Esophagus squamous epithelium (tissue), 5 donors: ENCODE measurements at regions not wholly inside any gene's neighbourhood (a gene's known extent, or its start where the extent isn't known, plus 50 kb on each side); places are given as distances from the start of the nearest gene placed in this dataset.

Experiments
- DNase-seq: peaks from one replicate; lab custom pipeline; 2025; lab: John Stamatoyannopoulos, UW
- H3K27ac ChIP-seq, 4 donors: fragments of 200-600 bp; sonication (generic); one replicate each; pipeline ENCODE4 v1.5.1; 2016 to 2019; ENCODE audit warnings: mild to moderate bottlenecking in 1 of 4
- H3K27me3 ChIP-seq, 4 donors: fragments of 200-600 bp; sonication (generic); 1 replicate in 3 of 4; 2 replicates in 1 of 4; pipeline versions ENCODE4 v1.5.1 to v1.6.0; 2017 to 2021; ENCODE audit warnings: antibody characterized with exemption in 1 of 4
- H3K36me3 ChIP-seq, 3 donors: fragments of 200-600 bp; sonication (generic); one replicate each; pipeline ENCODE4 v1.5.1; 2016 to 2019
- H3K4me1 ChIP-seq, 3 donors: fragments of 200-600 bp; sonication (generic); one replicate each; pipeline ENCODE4 v1.5.1; 2017 to 2019
- H3K4me3 ChIP-seq, 4 donors: fragments of 200-600 bp; sonication (generic); 1 replicate in 3 of 4; 2 replicates in 1 of 4; pipeline ENCODE4 v1.5.1; 2016 to 2019; ENCODE audit warnings: mild to moderate bottlenecking in 2 of 4, moderate library complexity in 1 of 4
- H3K9me3 ChIP-seq, 3 donors: fragments of 200-600 bp; sonication (generic); one replicate each; pipeline ENCODE4 v1.5.1; 2016 to 2019
- POLR2A ChIP-seq, 4 donors: fragments of 450-650 bp; IDR thresholded peaks; one replicate each; pipeline ENCODE4 v1.6.1; 2017; ENCODE audit warnings: antibody characterized with exemption in 4 of 4, mild to moderate bottlenecking in 4 of 4, moderate library complexity in 3 of 4
- WGBS, 2 donors: methylation state at CpG; one replicate each; pipeline ENCODE4 v1.1.5; 2018; 5-methylcytosine and 5-hydroxymethylcytosine counted together
- intact Hi-C: fragments of 100-400 bp; cut with DNase I; formaldehyde crosslinking; loops from one replicate; pipeline ENCODE4 v1.15.0; 2022
- TF ChIP-seq, protein P1 (sequence below), 6 experiments: fragments of 450-650 bp in 4 of 6; fragments of 200-600 bp in 2 of 6; sonication (generic) in 2 of 6; IDR thresholded peaks; one replicate each; pipeline ENCODE4 v1.5.1; 2016 to 2019; ENCODE audit warnings: antibody characterized with exemption in 6 of 6, mild to moderate bottlenecking in 4 of 6, moderate library complexity in 4 of 6
- donor health status: DM: yes; HTN: yes; CAD: no.

DNA sequence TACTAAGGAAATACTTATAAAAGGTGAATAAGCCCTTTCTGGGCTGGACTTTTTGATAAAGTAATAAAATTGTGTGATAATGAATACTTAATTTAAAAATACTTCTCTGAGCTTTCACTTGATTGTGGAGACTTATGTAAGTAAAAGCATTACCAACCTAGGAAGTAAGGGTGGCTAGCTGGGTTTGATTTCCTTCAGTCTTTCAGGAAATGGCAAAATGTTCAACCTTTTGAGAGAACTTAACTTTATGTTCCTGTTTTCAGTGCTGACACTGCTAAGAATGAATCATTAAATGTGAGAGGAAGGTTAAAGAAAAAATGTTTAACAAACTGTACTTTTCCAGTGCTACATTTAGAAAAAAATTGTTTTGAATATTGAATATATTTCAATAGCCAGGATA lies 900.3 kb downstream of the METTL15 start:
- Histone ChIP-seq H3K27me3 (no peaks in the 10 kb centered on the region), H3K4me3 (no peak overlapping the region), H3K27ac (no peak overlapping the region), H3K36me3 (no peaks in the 10 kb centered on the region), H3K9me3 (no peaks in the 10 kb centered on the region), H3K4me1 (no peaks in the 10 kb centered on the region)
- no peak for TF ChIP-seq POLR2A (IDR thresholded peaks at IDR 0.05)
- TF ChIP-seq, protein P1, sequence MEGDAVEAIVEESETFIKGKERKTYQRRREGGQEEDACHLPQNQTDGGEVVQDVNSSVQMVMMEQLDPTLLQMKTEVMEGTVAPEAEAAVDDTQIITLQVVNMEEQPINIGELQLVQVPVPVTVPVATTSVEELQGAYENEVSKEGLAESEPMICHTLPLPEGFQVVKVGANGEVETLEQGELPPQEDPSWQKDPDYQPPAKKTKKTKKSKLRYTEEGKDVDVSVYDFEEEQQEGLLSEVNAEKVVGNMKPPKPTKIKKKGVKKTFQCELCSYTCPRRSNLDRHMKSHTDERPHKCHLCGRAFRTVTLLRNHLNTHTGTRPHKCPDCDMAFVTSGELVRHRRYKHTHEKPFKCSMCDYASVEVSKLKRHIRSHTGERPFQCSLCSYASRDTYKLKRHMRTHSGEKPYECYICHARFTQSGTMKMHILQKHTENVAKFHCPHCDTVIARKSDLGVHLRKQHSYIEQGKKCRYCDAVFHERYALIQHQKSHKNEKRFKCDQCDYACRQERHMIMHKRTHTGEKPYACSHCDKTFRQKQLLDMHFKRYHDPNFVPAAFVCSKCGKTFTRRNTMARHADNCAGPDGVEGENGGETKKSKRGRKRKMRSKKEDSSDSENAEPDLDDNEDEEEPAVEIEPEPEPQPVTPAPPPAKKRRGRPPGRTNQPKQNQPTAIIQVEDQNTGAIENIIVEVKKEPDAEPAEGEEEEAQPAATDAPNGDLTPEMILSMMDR (IDR thresholded peaks at IDR 0.05): no peak
- intact Hi-C loops: no loop called here
- DNase-seq: no peak

DNA sequence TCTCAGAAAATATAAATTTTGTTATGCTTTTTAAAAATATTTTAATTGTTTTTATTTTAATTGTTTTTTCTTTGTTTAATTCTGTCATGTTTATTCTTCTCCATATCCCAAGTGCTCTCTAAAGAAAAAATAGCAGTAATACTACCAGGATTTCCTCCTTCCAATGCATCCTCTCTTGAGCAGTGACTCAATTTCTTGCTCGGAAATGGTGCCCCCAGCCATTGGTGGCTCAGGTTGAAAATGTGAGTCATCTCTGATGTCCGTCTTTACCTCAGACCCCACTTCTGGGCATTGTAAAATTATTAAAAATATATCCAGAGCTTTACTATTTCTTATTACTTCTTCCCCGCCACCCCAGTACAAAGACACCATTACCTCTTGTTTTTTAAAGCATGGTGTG lies 898.5 kb downstream of the METTL15 start:
- no peak for TF ChIP-seq POLR2A (IDR thresholded peaks at IDR 0.05)
- TF ChIP-seq, protein P1 (IDR thresholded peaks at IDR 0.05): no peak
- H3K9me3 ChIP-seq: no peaks in the 10 kb centered on the region
- intact Hi-C loops: no loop called here
- DNase-seq: no peak
- H3K27me3 ChIP-seq: no peaks in the 10 kb centered on the region
- H3K4me1 ChIP-seq: no peaks in the 10 kb centered on the region
- WGBS, 2 donors: 67 to 72% methylated on average over 3 of the region's 3 CpGs
- H3K4me3 ChIP-seq: no peak overlapping the region
- H3K27ac ChIP-seq: no peak overlapping the region
- H3K36me3 ChIP-seq: no peaks in the 10 kb centered on the region

DNA sequence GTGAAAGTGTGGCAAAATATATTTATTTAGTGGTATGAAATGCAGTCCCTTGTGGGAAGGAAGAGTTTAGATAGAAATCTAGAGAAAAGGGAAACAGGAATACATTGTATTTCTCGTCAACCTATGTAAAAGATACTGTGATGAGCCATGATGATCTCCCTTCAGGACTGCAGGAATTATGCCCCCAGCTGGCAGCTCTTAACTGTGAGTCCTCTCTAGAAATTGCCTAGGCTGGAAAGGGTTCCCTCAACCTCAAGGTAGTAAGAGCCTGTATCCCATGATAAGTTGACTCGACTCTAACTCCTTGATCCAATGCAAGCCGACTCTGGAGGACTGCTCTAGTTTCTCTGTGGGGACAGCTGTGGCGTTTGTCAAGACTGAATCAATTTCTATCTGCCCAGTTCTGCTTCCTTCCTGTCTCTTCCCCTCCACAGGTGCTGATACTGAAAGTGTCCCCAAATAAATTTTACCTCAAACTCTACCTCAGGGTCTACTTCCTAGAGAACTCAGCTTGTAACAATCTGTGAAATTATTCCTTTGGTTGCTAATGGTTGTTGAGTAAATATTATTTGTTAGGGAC lies 897.3 kb downstream of the METTL15 start:
- H3K27me3 ChIP-seq: no peaks in the 10 kb centered on the region
- TF ChIP-seq, protein P1 (IDR thresholded peaks at IDR 0.05): no peak
- TF ChIP-seq POLR2A (IDR thresholded peaks at IDR 0.05): no peak
- no peaks in the 10 kb centered on the region for H3K36me3 ChIP-seq
- WGBS, 2 donors: 68 to 79% methylated on average over 4 of the region's 4 CpGs
- no peak overlapping the region for H3K4me3 ChIP-seq
- intact Hi-C loops: no loop called here
- DNase-seq: no peak
- no peaks in the 10 kb centered on the region for H3K9me3 ChIP-seq
- H3K4me1 ChIP-seq: no peaks in the 10 kb centered on the region
- H3K27ac ChIP-seq: no peak overlapping the region

DNA sequence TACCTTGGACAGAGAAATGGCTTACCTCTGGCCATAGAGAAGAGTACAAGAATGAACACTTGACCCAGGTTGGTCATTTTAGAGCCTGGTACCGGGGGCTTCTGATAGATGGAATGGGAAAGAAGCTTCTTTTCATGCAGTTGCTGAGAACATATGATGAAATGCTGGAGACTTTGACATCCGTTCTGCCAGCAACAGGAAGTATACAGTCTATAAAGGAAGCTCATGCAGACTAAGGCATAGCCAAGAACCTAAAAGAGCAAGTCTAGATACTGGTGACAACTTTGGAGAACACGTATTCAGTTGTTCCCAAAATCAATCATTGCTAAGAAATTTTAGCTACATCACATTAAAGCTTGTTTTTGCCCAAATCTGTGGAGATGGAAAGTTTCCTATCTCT lies 894.6 kb downstream of the METTL15 start:
- DNase-seq: no peak
- H3K27ac ChIP-seq: no peak overlapping the region
- 33 to 36% methylated on average over 3 of the region's 3 CpGs for WGBS, 2 donors
- no peak for TF ChIP-seq POLR2A (IDR thresholded peaks at IDR 0.05)
- TF ChIP-seq, protein P1 (IDR thresholded peaks at IDR 0.05): no peak
- H3K4me1 ChIP-seq: no peaks in the 10 kb centered on the region
- intact Hi-C loops: no loop called here
- no peaks in the 10 kb centered on the region for H3K27me3 ChIP-seq
- no peaks in the 10 kb centered on the region for H3K9me3 ChIP-seq
- H3K4me3 ChIP-seq: no peak overlapping the region
- no peaks in the 10 kb centered on the region for H3K36me3 ChIP-seq

DNA sequence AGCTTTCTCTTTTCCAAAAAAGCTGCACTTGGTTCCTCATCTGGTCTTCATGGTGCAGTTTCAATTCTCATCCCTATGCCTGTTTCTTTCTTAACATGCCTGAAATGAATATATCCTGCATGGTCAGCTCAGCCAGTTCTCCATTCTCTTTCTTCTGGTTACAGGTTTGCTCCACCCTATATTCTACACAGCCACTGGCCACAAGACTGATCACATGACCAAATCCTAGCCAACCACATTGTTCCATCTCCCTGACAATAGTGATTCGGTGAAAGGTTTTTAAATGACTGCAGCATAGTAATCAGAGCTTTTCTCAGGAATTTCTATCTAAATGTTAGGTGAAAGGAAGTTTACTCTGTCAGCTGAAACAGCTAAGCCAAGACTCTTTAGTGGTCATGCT lies 891.4 kb downstream of the METTL15 start:
- no peak for DNase-seq
- no peak overlapping the region for H3K27ac ChIP-seq
- no peak overlapping the region for H3K4me3 ChIP-seq
- H3K4me1 ChIP-seq: no peaks in the 10 kb centered on the region
- 88 to 100% methylated on average over 1 of the region's 1 CpG for WGBS, 2 donors
- H3K9me3 ChIP-seq: no peaks in the 10 kb centered on the region
- TF ChIP-seq, protein P1 (IDR thresholded peaks at IDR 0.05): no peak
- no peak for TF ChIP-seq POLR2A (IDR thresholded peaks at IDR 0.05)
- H3K27me3 ChIP-seq: no peaks in the 10 kb centered on the region
- intact Hi-C loops: no loop called here
- no peaks in the 10 kb centered on the region for H3K36me3 ChIP-seq
